Tibial nerve (tissue), 4 donors: ENCODE measurements at regions not wholly inside any gene's neighbourhood (a gene's known extent, or its start where the extent isn't known, plus 50 kb on each side); places are given as distances from the start of the nearest gene placed in this dataset.

ENCODE experiments used
- CTCF ChIP-seq, 5 experiments: fragments of 200-600 bp in 3 of 5; fragments of 450-650 bp in 2 of 5; sonication (generic) in 3 of 5; IDR thresholded peaks; one replicate each; pipeline ENCODE4 v1.5.1; 2016 to 2019; ENCODE audit warnings: antibody characterized with exemption in 5 of 5, mild to moderate bottlenecking in 3 of 5, moderate library complexity in 2 of 5
- EP300 ChIP-seq, 2 donors: sonication (generic); formaldehyde crosslinking; IDR thresholded peaks; one replicate each; pipeline ENCODE4 v1.6.1; 2017; ENCODE audit warnings: antibody characterized with exemption in 2 of 2, mild to moderate bottlenecking in 1 of 2

GRCh38 chr2:151042964-151043363, 218.7 kb downstream of the RBM43 start:
- TF ChIP-seq CTCF (IDR thresholded peaks at IDR 0.05), result no peak
- no peak for TF ChIP-seq EP300 (IDR thresholded peaks at IDR 0.05)
